GM12878 (cell line): ENCODE measurements at regions not wholly inside any gene's neighbourhood (a gene's known extent, or its start where the extent isn't known, plus 50 kb on each side); places are given as distances from the start of the nearest gene placed in this dataset.

Experiments used
- CEBPB ChIP-seq, 2 experiments: fragments of 150-350 bp in 1 of 2; IDR thresholded peaks; 2 replicates each; pipeline ENCODE4 v1.6.1; 2012 to 2014; ENCODE audit warnings: low read depth in 2 of 2, low read length in 2 of 2, borderline replicate concordance in 1 of 2, inconsistent platforms in 1 of 2
- CTCF ChIP-seq, 3 experiments: IDR thresholded peaks in 2 of 3; conservative IDR thresholded peaks in 1 of 3; 2 replicates each; pipeline ENCODE4 v1.5.1; 2011; ENCODE audit warnings: low read depth in 3 of 3, low read length in 3 of 3, mild to moderate bottlenecking in 3 of 3, control low read depth in 2 of 3, moderate library complexity in 2 of 3, inconsistent platforms in 1 of 3, mixed read lengths in 1 of 3; ENCODE audit not compliant: control insufficient read depth in 2 of 3, insufficient read depth in 1 of 3; ENCODE audit errors: extremely low read depth in 1 of 3
- ZZZ3 ChIP-seq: IDR thresholded peaks from 2 replicates; pipeline ENCODE4 v1.6.1; 2011; ENCODE audit warnings: low read depth; ENCODE audit not compliant: control insufficient read depth, insufficient read length

GRCh38 chr6:4448841-4449240 lies 313.5 kb upstream of the ECI2 start:
- no peak for TF ChIP-seq CEBPB (IDR thresholded peaks at IDR 0.05; ENCODE audit: borderline replicate concordance in 1 of 2, low read depth in 2 of 2, low read length in 2 of 2)
- TF ChIP-seq CTCF (IDR thresholded peaks at IDR 0.05 in 2 of 3, conservative IDR thresholded peaks at IDR 0.05 in 1 of 3; ENCODE audit: control insufficient read depth in 2 of 3, extremely low read depth in 1 of 3, insufficient read depth in 1 of 3, low read depth in 3 of 3, low read length in 3 of 3), result no peak
- no peak for TF ChIP-seq ZZZ3
